K562 (cell line): ENCODE measurements at regions not wholly inside any gene's neighbourhood (a gene's known extent, or its start where the extent isn't known, plus 50 kb on each side); places are given as distances from the start of the nearest gene placed in this dataset.

Source experiments
- ATAC-seq: fragments of 200-7000 bp; cut with Tn5 transposase; 3 replicates; pipeline ENCODE4 v1.9.1; 2020; ENCODE audit warnings: moderate library complexity
- BruUV-seq: library from RNA; stranded (reverse); fragments of 400-500 nt; replicated peaks from 2 replicates; lab custom pipeline; 2021; lab: Mats Ljungman, UMichigan
- CTCF ChIA-PET: fragments of 300-600 bp; formaldehyde crosslinking; extraction: SDS; loops from one replicate; lab custom pipeline; 2021; ENCODE audit warnings: low intra/inter-chr PET ratio; lab: Yijun Ruan, JAX
- POLR2A ChIA-PET: fragments of 300-600, 350-650 bp; sonication (Branson Sonifier 250); formaldehyde crosslinking; extraction: SDS; loops from one replicate; lab custom pipeline; 2021; ENCODE audit warnings: antibody characterized with exemption, inconsistent platforms; lab: Yijun Ruan, JAX
- DNase-seq, 4 experiments: peaks; one replicate each; pipeline versions ENCODE4 v3.0.0 to v3.0.0-alpha.2; 2011 to 2018; ENCODE audit warnings: low spot score in 3 of 4, mixed read lengths in 3 of 4; ENCODE audit errors: extremely low read depth in 1 of 4
- FAIRE-seq: peaks from 2 replicates; lab custom pipeline; 2011; peaks lifted over from hg19 to GRCh38; lab: Jason Lieb, UNC
- H2AFZ ChIP-seq: 2 replicates; pipeline ENCODE4 v1.6.0; 2011; ENCODE audit warnings: low read depth, low read length, control low read depth, inconsistent platforms
- H3K27ac ChIP-seq: fragments of 200-600 bp; 3 replicates; pipeline ENCODE4 v1.8.0; 2011; ENCODE audit warnings: low read depth, mild to moderate bottlenecking, control low read depth, inconsistent platforms, low read length, moderate library complexity, mixed read lengths; ENCODE audit errors: extremely low read depth
- H3K27me3 ChIP-seq, 2 experiments: fragments of 300-600 bp in 1 of 2; 2 replicates in 1 of 2; 3 replicates in 1 of 2; pipeline versions ENCODE4 v1.6.0 to v1.8.0; 2011; ENCODE audit warnings: inconsistent platforms in 2 of 2, low read length in 2 of 2, mild to moderate bottlenecking in 1 of 2, mixed read lengths in 1 of 2, moderate library complexity in 1 of 2; ENCODE audit not compliant: control insufficient read depth in 2 of 2, insufficient read depth in 2 of 2
- H3K36me3 ChIP-seq: fragments of 300-600 bp; 3 replicates; pipeline ENCODE4 v1.8.0; 2011; ENCODE audit warnings: mild to moderate bottlenecking, low read length, inconsistent platforms; ENCODE audit not compliant: control insufficient read depth, insufficient read depth
- H3K4me1 ChIP-seq, 2 experiments: fragments of 200-600 bp in 1 of 2; replicated peaks in 1 of 2; 2 replicates in 1 of 2; 3 replicates in 1 of 2; pipeline versions ENCODE4 v1.5.1 to v1.8.0; 2011; ENCODE audit warnings: inconsistent platforms in 2 of 2, low read length in 2 of 2, mild to moderate bottlenecking in 1 of 2, mixed read lengths in 1 of 2, moderate library complexity in 1 of 2; ENCODE audit not compliant: control insufficient read depth in 2 of 2, insufficient read depth in 2 of 2
- H3K4me2 ChIP-seq: 2 replicates; pipeline ENCODE4 v1.6.1; 2011; ENCODE audit warnings: low read length, control low read depth, inconsistent platforms, mixed read lengths; ENCODE audit not compliant: insufficient read depth
- H3K4me3 ChIP-seq: fragments of 200-600 bp; sonication (generic), shearing (Covaris generic); 2 replicates; pipeline ENCODE4 v1.5.1; 2016; ENCODE audit warnings: control low read depth, inconsistent platforms
- H3K79me2 ChIP-seq: fragments of 200-600 bp; 3 replicates; pipeline ENCODE4 v1.8.0; 2011; ENCODE audit warnings: low read length, inconsistent platforms; ENCODE audit not compliant: control insufficient read depth, insufficient read depth
- H3K9ac ChIP-seq, 2 experiments: 2 replicates each; pipeline versions ENCODE4 v1.6.0 to v1.6.1; 2011; ENCODE audit warnings: low read depth in 2 of 2, low read length in 2 of 2, control low read depth in 1 of 2, inconsistent platforms in 1 of 2, mild to moderate bottlenecking in 1 of 2, mixed read lengths in 1 of 2; ENCODE audit not compliant: insufficient read depth in 1 of 2
- H3K9me1 ChIP-seq: one replicate; pipeline ENCODE4 v1.6.0; 2011; ENCODE audit warnings: inconsistent platforms, mild to moderate bottlenecking, low read length, moderate library complexity; ENCODE audit not compliant: control insufficient read depth, insufficient read depth
- H3K9me3 ChIP-seq: replicated peaks from 2 replicates; pipeline ENCODE4 v1.5.1; 2011; ENCODE audit warnings: low read depth, low read length, inconsistent platforms; ENCODE audit not compliant: control insufficient read depth, insufficient read depth
- H4K20me1 ChIP-seq: replicated peaks from 2 replicates; pipeline ENCODE4 v1.6.1; 2011; ENCODE audit warnings: low read length, inconsistent platforms, mixed read lengths; ENCODE audit not compliant: control insufficient read depth, insufficient read depth
- BCL6 ChIP-seq: fragments of 250-450 bp; sonication (Bioruptor Pico); IDR thresholded peaks from 2 replicates; pipeline ENCODE4 v1.4.0; 2020
- E4F1 ChIP-seq: fragments of 250-450 bp; sonication (Bioruptor Pico); IDR thresholded peaks from 2 replicates; pipeline ENCODE4 v1.5.0; 2021; ENCODE audit warnings: mild to moderate bottlenecking, borderline replicate concordance
- FOSL1 ChIP-seq: fragments of 200-800 bp; sonication (Bioruptor generic); conservative IDR thresholded peaks from 2 replicates; pipeline ENCODE4 v1.6.1; 2016; ENCODE audit warnings: missing genetic modification characterization, missing compliant biosample characterization
- HSF4 ChIP-seq: fragments of 250-450 bp; sonication (Bioruptor Pico); IDR thresholded peaks from 2 replicates; pipeline ENCODE4 v2.1.2; 2022; ENCODE audit warnings: mild to moderate bottlenecking, moderate library complexity, borderline replicate concordance
- IFI16 ChIP-seq: fragments of 250-450 bp; sonication (Bioruptor Pico); IDR thresholded peaks from 2 replicates; pipeline ENCODE4 v2.1.2; 2022; ENCODE audit warnings: mild to moderate bottlenecking, inconsistent platforms
- KDM2B ChIP-seq: fragments of 250-450 bp; sonication (Bioruptor Pico); IDR thresholded peaks from 2 replicates; pipeline ENCODE4 v1.8.0; 2021; ENCODE audit warnings: mild to moderate bottlenecking, moderate library complexity
- NONO ChIP-seq, 2 experiments: fragments of 200-400 bp in 1 of 2; fragments of 450-650 bp in 1 of 2; formaldehyde crosslinking in 1 of 2; IDR thresholded peaks; 2 replicates each; pipeline ENCODE4 v1.6.1; 2017; ENCODE audit warnings: low read depth in 2 of 2, mild to moderate bottlenecking in 2 of 2, moderate library complexity in 2 of 2, low read length in 1 of 2
- POLR2B ChIP-seq: fragments of 450-650 bp; IDR thresholded peaks from 2 replicates; pipeline ENCODE4 v1.6.1; 2018; ENCODE audit warnings: low read depth; ENCODE audit not compliant: partially characterized antibody
- SMAD1 ChIP-seq: fragments of 150-350 bp; IDR thresholded peaks from 2 replicates; pipeline ENCODE4 v1.6.1; 2014; ENCODE audit warnings: low read length, low read depth; ENCODE audit not compliant: partially characterized antibody
- SMARCA5 ChIP-seq: fragments of 450-650 bp; IDR thresholded peaks from 2 replicates; pipeline ENCODE4 v1.6.1; 2016
- SRF ChIP-seq, 2 experiments: fragments of 250-450, 450-650 bp in 1 of 2; sonication (Bioruptor Pico) in 1 of 2; sonication (generic) in 1 of 2; formaldehyde crosslinking; IDR thresholded peaks; 2 replicates each; pipeline versions ENCODE4 v1.5.0 to v1.5.1; 2020 to 2022; ENCODE audit warnings: mild to moderate bottlenecking in 1 of 2, missing genetic modification reagents in 1 of 2
- TBL1XR1 ChIP-seq, 2 experiments: IDR thresholded peaks; 2 replicates each; pipeline ENCODE4 v1.6.1; 2012; ENCODE audit warnings: improper control_type of control experiment in 2 of 2, low read length in 2 of 2, mild to moderate bottlenecking in 1 of 2
- ZBTB33 ChIP-seq: sonication (generic); formaldehyde crosslinking; IDR thresholded peaks from 2 replicates; pipeline ENCODE4 v1.8.1; 2023; ENCODE audit warnings: mild to moderate bottlenecking, missing genetic modification reagents
- WGBS: fragments of 100-300 bp; shearing (Covaris generic); methylation state at CpG from one replicate; pipeline ENCODE4 v1.1.6; 2016; ENCODE audit warnings: low coverage, mixed read lengths; ENCODE audit not compliant: insufficient coverage; ENCODE audit errors: missing lambda C conversion rate; 5-methylcytosine and 5-hydroxymethylcytosine counted together
- in situ Hi-C: fragments of 300-500 bp; cut with MboI; formaldehyde crosslinking; loops from 4 replicates; pipeline ENCODE4 v1.15.0; 2018; ENCODE audit warnings: inconsistent platforms, mixed read lengths
- intact Hi-C: fragments of 100-400 bp; cut with micrococcal nuclease; formaldehyde crosslinking; loops from 2 replicates; pipeline ENCODE4 v1.14.2; 2022
- TF ChIP-seq, protein P1 (sequence below), 3 experiments: fragments of 200-800 bp in 1 of 3; sonication (Bioruptor generic) in 1 of 3; sonication (generic) in 1 of 3; formaldehyde crosslinking in 1 of 3; IDR thresholded peaks; 2 replicates each; pipeline versions ENCODE4 v1.6.1 to v1.8.0; 2016 to 2022; ENCODE audit warnings: mild to moderate bottlenecking in 2 of 3, missing compliant biosample characterization in 2 of 3, missing genetic modification characterization in 2 of 3, missing genetic modification reagents in 1 of 3

- no peaks in the 10 kb centered on the region for H3K36me3 ChIP-seq
- H3K4me3 ChIP-seq: no peak overlapping the region
- no peak for ATAC-seq
- H3K9me1 ChIP-seq: no peaks in the 10 kb centered on the region
- H3K4me1 ChIP-seq: no peaks in the 10 kb centered on the region
- ChIA-PET CTCF (no interaction called here), POLR2A (no interaction called here)
- 3% methylated on average over 10 of the region's 12 CpGs for WGBS
- H3K4me2 ChIP-seq: no peak overlapping the region
- H3K27ac ChIP-seq: no peak overlapping the region
- H2AFZ ChIP-seq: no peak overlapping the region
- no peaks in the 10 kb centered on the region; the same call in 1 of the 2 replicates for H3K9me3 ChIP-seq
- in situ Hi-C loops: no loop called here
- H3K27me3 ChIP-seq: no peaks in the 10 kb centered on the region
- no peak for FAIRE-seq
- no peak overlapping the region for H3K9ac ChIP-seq
- no TSS peak for BruUV-seq
- H3K79me2 ChIP-seq: no peaks in the 10 kb centered on the region
- no peak for DNase-seq
- no peaks in the 10 kb centered on the region for H4K20me1 ChIP-seq
- intact Hi-C loops: no loop called here
- TF ChIP-seq BCL6 (CRISPR knock-in tag) (no peak), SMARCA5 (no peak), E4F1 (CRISPR knock-in tag) (no peak), SRF (CRISPR knock-in tag; IDR thresholded peaks at IDR 0.05) (no peak), POLR2B (no peak), ZBTB33 (CRISPR knock-in tag) (no peak), NONO (IDR thresholded peaks at IDR 0.05; ENCODE audit: low read depth in 2 of 2, low read length in 1 of 2) (no peak), SMAD1 (no peak), FOSL1 (no peak), TBL1XR1 (IDR thresholded peaks at IDR 0.05; ENCODE audit: low read length in 2 of 2) (no peak), HSF4 (no peak), KDM2B (CRISPR knock-in tag) (no peak), IFI16 (no peak)
- TF ChIP-seq, protein P1, sequence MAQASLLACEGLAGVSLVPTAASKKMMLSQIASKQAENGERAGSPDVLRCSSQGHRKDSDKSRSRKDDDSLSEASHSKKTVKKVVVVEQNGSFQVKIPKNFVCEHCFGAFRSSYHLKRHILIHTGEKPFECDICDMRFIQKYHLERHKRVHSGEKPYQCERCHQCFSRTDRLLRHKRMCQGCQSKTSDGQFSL (CRISPR knock-in tag; IDR thresholded peaks at IDR 0.05): no peak
- TF ChIP-seq, protein P1 (tag; IDR thresholded peaks at IDR 0.05): no peak
Measured at GRCh38 chr4:13851085-13851940, 223.8 kb upstream of the BOD1L1 start.
